Smooth muscle cell (in vitro differentiated cells): ENCODE measurements at regions not wholly inside any gene's neighbourhood (a gene's known extent, or its start where the extent isn't known, plus 50 kb on each side); places are given as distances from the start of the nearest gene placed in this dataset.

ENCODE experiments used
- DNase-seq: peaks from one replicate; lab custom pipeline; 2025; ENCODE audit not compliant: unreplicated experiment; lab: John Stamatoyannopoulos, UW
- H2AFZ ChIP-seq: fragments of 200-600 bp; sonication (generic); 2 replicates; pipeline ENCODE4 v1.6.0; 2016; ENCODE audit warnings: antibody characterized with exemption, low read depth, mild to moderate bottlenecking
- H3F3A ChIP-seq: fragments of 200-600 bp; sonication (generic); 2 replicates; pipeline ENCODE4 v1.6.0; 2017; ENCODE audit warnings: antibody characterized with exemption, low read depth
- H3K27ac ChIP-seq: fragments of 200-600 bp; sonication (generic); 2 replicates; pipeline ENCODE4 v1.5.1; 2016; ENCODE audit warnings: low read depth, mild to moderate bottlenecking
- H3K27me3 ChIP-seq: fragments of 200-600 bp; sonication (generic); 2 replicates; pipeline ENCODE4 v1.6.1; 2016; ENCODE audit warnings: low read depth, mild to moderate bottlenecking
- H3K36me3 ChIP-seq: fragments of 200-600 bp; sonication (generic); 2 replicates; pipeline ENCODE4 v1.5.1; 2016; ENCODE audit warnings: low read depth
- H3K4me1 ChIP-seq: fragments of 200-600 bp; sonication (generic); 2 replicates; pipeline ENCODE4 v1.5.1; 2016; ENCODE audit warnings: low read depth
- H3K4me2 ChIP-seq: fragments of 200-600 bp; sonication (generic); 2 replicates; pipeline ENCODE4 v1.6.0; 2016; ENCODE audit warnings: mild to moderate bottlenecking
- H3K4me3 ChIP-seq: fragments of 200-600 bp; sonication (generic); 2 replicates; pipeline ENCODE4 v1.5.1; 2016; ENCODE audit warnings: mild to moderate bottlenecking
- H3K79me2 ChIP-seq: fragments of 200-600 bp; sonication (generic); 2 replicates; pipeline ENCODE4 v1.6.0; 2016; ENCODE audit warnings: low read depth, mild to moderate bottlenecking
- H3K9ac ChIP-seq: fragments of 200-600 bp; sonication (generic); 2 replicates; pipeline ENCODE4 v1.6.0; 2016; ENCODE audit warnings: low read depth
- H3K9me3 ChIP-seq: fragments of 200-600 bp; sonication (generic); replicated peaks from 2 replicates; pipeline ENCODE4 v1.5.1; 2016; ENCODE audit warnings: low read depth
- H4K20me1 ChIP-seq: fragments of 200-600 bp; sonication (generic); 2 replicates; pipeline ENCODE4 v1.6.0; 2016; ENCODE audit warnings: low read depth
- WGBS: methylation state at CpG from one replicate; pipeline ENCODE4 v1.1.7; 2016; ENCODE audit warnings: low lambda C conversion rate; 5-methylcytosine and 5-hydroxymethylcytosine counted together
- TF ChIP-seq, protein P1 (sequence below): fragments of 200-600 bp; sonication (generic); IDR thresholded peaks from 2 replicates; pipeline ENCODE4 v1.5.1; 2017; ENCODE audit warnings: borderline replicate concordance, mild to moderate bottlenecking, antibody characterized with exemption; ENCODE audit not compliant: insufficient read depth, poor library complexity, severe bottlenecking

DNA sequence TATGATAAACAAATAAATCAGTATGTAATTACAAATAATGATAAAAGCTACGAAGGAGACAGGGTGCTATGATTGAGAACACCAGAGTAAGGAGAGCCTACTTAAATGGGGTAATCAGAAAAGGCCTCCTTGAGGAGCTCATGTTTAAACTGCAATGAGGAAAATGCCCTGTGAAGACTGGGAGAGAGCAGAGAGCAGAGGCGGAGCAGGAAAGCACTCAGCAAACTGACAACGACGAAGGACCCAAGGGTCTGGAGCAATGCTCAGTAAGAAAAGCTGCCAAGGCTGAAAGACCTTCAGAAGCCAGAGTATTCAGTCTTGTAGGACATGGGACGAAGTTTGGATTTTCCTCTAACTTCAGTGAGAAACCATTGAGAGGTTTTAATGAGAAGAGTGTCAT, 114.2 kb upstream of the PLEKHA5 start:
- no peak overlapping the region for H3K27ac ChIP-seq
- H4K20me1 ChIP-seq = no peaks in the 10 kb centered on the region
- peaks cover 4% of the 10 kb centered on the region for H3F3A ChIP-seq
- H3K36me3 ChIP-seq = no peaks in the 10 kb centered on the region
- H3K27me3 ChIP-seq = no peaks in the 10 kb centered on the region
- no peaks in the 10 kb centered on the region for H3K79me2 ChIP-seq
- 84% methylated on average over 5 of the region's 5 CpGs for WGBS
- TF ChIP-seq, protein P1, sequence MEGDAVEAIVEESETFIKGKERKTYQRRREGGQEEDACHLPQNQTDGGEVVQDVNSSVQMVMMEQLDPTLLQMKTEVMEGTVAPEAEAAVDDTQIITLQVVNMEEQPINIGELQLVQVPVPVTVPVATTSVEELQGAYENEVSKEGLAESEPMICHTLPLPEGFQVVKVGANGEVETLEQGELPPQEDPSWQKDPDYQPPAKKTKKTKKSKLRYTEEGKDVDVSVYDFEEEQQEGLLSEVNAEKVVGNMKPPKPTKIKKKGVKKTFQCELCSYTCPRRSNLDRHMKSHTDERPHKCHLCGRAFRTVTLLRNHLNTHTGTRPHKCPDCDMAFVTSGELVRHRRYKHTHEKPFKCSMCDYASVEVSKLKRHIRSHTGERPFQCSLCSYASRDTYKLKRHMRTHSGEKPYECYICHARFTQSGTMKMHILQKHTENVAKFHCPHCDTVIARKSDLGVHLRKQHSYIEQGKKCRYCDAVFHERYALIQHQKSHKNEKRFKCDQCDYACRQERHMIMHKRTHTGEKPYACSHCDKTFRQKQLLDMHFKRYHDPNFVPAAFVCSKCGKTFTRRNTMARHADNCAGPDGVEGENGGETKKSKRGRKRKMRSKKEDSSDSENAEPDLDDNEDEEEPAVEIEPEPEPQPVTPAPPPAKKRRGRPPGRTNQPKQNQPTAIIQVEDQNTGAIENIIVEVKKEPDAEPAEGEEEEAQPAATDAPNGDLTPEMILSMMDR = no peak
- DNase-seq = no peak
- no peaks in the 10 kb centered on the region for H3K9me3 ChIP-seq
- peak overlapping the region; percentile 25 for H2AFZ ChIP-seq
- no peak overlapping the region for H3K4me3 ChIP-seq
- no peak overlapping the region for H3K9ac ChIP-seq
- peaks cover 7% of the 10 kb centered on the region for H3K4me1 ChIP-seq
- no peak overlapping the region for H3K4me2 ChIP-seq

DNA sequence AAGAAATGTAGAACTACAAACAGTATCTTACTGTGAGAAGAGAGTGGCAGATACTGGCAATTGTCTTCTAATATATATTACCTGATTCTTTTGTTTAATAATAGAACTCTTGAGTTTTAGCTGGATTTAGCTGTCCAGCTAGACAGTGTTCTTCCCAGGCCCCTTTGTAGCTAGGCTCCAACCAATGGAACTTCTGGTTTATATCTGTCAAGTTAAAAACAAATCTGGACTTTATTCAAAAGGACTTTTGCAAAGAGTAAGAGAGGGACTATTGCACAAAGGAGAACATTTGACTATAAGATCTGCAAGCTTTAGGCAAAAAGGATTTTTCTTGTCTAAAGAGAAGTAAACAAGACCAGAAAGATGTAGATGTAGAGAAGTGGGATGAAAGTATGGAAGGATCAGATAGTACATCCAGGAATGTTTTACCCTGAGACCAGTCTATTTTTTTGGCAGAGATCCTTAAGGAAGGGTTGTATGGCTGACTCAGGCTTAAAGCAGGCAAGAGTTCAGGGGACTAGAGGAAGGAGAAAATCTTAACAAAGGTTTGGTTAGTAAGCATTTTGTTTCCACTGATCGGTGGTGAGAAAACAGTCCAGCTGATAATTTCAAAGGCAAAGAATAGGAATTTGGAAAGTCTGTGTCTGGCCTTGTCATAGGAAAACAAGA, 111.1 kb upstream of the PLEKHA5 start:
- H3K9me3 ChIP-seq = no peaks in the 10 kb centered on the region
- peaks cover 7% of the 10 kb centered on the region for H3K4me1 ChIP-seq
- H3K79me2 ChIP-seq = no peaks in the 10 kb centered on the region
- DNase-seq = no peak
- H3K36me3 ChIP-seq = no peaks in the 10 kb centered on the region
- TF ChIP-seq, protein P1 = no peak
- H3K4me2 ChIP-seq = no peak overlapping the region
- H3K4me3 ChIP-seq = no peak overlapping the region
- H3K27ac ChIP-seq = peak overlapping the region; percentile 42
- H3K27me3 ChIP-seq = no peaks in the 10 kb centered on the region
- WGBS = 13% methylated on average over 1 of the region's 1 CpG
- peaks cover 4% of the 10 kb centered on the region for H3F3A ChIP-seq
- H4K20me1 ChIP-seq = no peaks in the 10 kb centered on the region
- no peak overlapping the region for H3K9ac ChIP-seq
- peak overlapping the region; percentile 68 for H2AFZ ChIP-seq

DNA sequence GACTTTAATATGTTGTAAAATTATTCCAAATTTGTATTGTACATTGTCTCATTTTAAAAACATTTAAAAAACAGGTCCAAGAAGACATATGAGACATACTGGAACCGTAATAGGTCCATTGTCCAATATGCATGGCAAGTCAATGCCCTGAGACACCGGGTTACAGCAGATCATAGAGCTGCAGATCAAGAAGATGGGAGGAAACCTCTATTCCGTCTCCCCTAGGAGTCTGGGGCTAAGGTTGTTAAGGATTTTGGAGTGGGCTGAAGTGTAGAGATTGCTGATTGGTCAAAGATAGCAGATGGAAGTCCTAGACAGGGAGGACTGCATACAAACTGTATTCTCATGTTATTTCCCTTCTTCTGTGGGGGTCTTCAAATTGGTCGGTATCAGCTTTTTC, 108.3 kb upstream of the PLEKHA5 start:
- Histone ChIP-seq H3K36me3 (no peaks in the 10 kb centered on the region), H3K4me2 (no peak overlapping the region), H3K27ac (no peak overlapping the region), H2AFZ (no peak overlapping the region), H4K20me1 (no peaks in the 10 kb centered on the region), H3K9me3 (peaks cover 4% of the 10 kb centered on the region), H3K4me3 (no peak overlapping the region), H3F3A (peaks cover 4% of the 10 kb centered on the region), H3K79me2 (no peaks in the 10 kb centered on the region), H3K4me1 (no peaks in the 10 kb centered on the region), H3K27me3 (no peaks in the 10 kb centered on the region), H3K9ac (no peak overlapping the region)
- DNase-seq = no peak
- TF ChIP-seq, protein P1 = no peak
- 94% methylated on average over 4 of the region's 4 CpGs for WGBS

DNA sequence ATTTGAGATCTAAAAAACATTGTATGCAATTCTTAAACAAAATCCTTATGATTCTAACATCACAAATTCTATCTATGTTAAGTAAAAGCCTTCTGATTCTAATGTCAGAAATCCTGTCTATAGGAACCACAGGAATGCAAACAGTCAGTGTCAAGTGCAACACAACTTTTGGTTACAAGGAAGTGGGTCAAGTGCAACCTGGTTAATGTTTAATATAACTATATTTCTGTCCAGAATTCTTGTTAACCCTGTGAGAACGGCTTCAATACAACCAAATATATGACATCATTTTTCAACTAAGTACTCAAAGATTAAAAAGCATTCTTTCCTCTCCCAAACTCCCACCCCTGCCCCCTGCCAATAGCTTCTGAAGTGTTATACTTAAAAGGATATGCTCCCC, 107.9 kb upstream of the PLEKHA5 start:
- Histone ChIP-seq H3K27ac (no peak overlapping the region), H3K79me2 (no peaks in the 10 kb centered on the region), H3K36me3 (no peaks in the 10 kb centered on the region), H3K4me1 (no peaks in the 10 kb centered on the region), H3K9ac (no peak overlapping the region), H2AFZ (no peak overlapping the region), H3K4me3 (no peak overlapping the region), H3K27me3 (no peaks in the 10 kb centered on the region), H3K9me3 (peaks cover 4% of the 10 kb centered on the region), H3K4me2 (no peak overlapping the region), H3F3A (peaks cover 4% of the 10 kb centered on the region), H4K20me1 (no peaks in the 10 kb centered on the region)
- 94% methylated on average over 1 of the region's 1 CpG for WGBS
- no peak for DNase-seq
- TF ChIP-seq, protein P1 = no peak
